HCT116 (cell line): ENCODE measurements at regions not wholly inside any gene's neighbourhood (a gene's known extent, or its start where the extent isn't known, plus 50 kb on each side); places are given as distances from the start of the nearest gene placed in this dataset.

Experiments used
- ATAC-seq: fragments of 200-7000 bp; cut with Tn5 transposase; 2 replicates; pipeline ENCODE4 v1.9.1; 2020; ENCODE audit warnings: mild to moderate bottlenecking, moderate library complexity
- BruUV-seq: library from RNA; stranded (reverse); fragments of 400-500 nt; replicated peaks from 2 replicates; lab custom pipeline; 2021; lab: Mats Ljungman, UMichigan
- CTCF ChIA-PET: fragments of 300-600 bp; sonication (Branson Sonifier 250); formaldehyde crosslinking; loops from one replicate; lab custom pipeline; 2021; ENCODE audit warnings: antibody characterized with exemption; lab: Charles Lee
- POLR2A ChIA-PET: fragments of 300-600, 350-600 bp; sonication (Branson Sonifier 250); formaldehyde crosslinking; loops from one replicate; lab custom pipeline; 2021; ENCODE audit warnings: antibody characterized with exemption; lab: Charles Lee
- RAD21 ChIA-PET, 2 experiments: fragments of 300-600 bp; sonication (Branson Sonifier 250); formaldehyde crosslinking; loops; one replicate each; lab custom pipeline; 2023; ENCODE audit warnings: low total read pairs in 2 of 2; ENCODE audit not compliant: uncharacterized antibody in 2 of 2, unreplicated experiment in 2 of 2, low non-redundant PET in 1 of 2; lab: Charles Lee
- DNase-seq: peaks from one replicate; pipeline ENCODE4 v3.0.0-alpha.2; 2010; ENCODE audit warnings: low read depth, low spot score
- H2AFZ ChIP-seq: fragments of 200-600 bp; shearing (Covaris generic), sonication (generic); 2 replicates; pipeline ENCODE4 v1.6.1; 2017; ENCODE audit warnings: low read depth, mixed run types, mixed read lengths, antibody characterized with exemption, low read length; ENCODE audit not compliant: poor library complexity, severe bottlenecking
- H3K27ac ChIP-seq: 2 replicates; pipeline ENCODE4 v1.5.1; 2012; ENCODE audit warnings: low read depth, low read length
- H3K27me3 ChIP-seq: fragments of 200-600 bp; sonication (generic); 2 replicates; pipeline ENCODE4 v1.6.1; 2016; ENCODE audit warnings: mixed run types, low read length, mixed read lengths; ENCODE audit not compliant: insufficient read depth
- H3K36me3 ChIP-seq, 2 experiments: fragments of 200-500 bp in 1 of 2; fragments of 200-600 bp in 1 of 2; sonication (Bioruptor generic) in 1 of 2; sonication (generic) in 1 of 2; 2 replicates each; pipeline versions ENCODE4 v1.5.1 to v1.6.1; 2014 to 2016; ENCODE audit warnings: low read length in 2 of 2, inconsistent platforms in 1 of 2, mixed read lengths in 1 of 2, mixed run types in 1 of 2; ENCODE audit not compliant: insufficient read depth in 2 of 2, control insufficient read depth in 1 of 2
- H3K4me1 ChIP-seq, 2 experiments: fragments of 200-600 bp in 1 of 2; sonication (generic) in 1 of 2; 2 replicates each; pipeline versions ENCODE4 v1.5.1 to v1.6.1; 2012 to 2017; ENCODE audit warnings: low read length in 2 of 2, inconsistent platforms in 1 of 2, mild to moderate bottlenecking in 1 of 2, mixed read lengths in 1 of 2, mixed run types in 1 of 2, moderate library complexity in 1 of 2; ENCODE audit not compliant: insufficient read depth in 2 of 2, control insufficient read depth in 1 of 2
- H3K4me2 ChIP-seq: fragments of 200-600 bp; sonication (generic); 2 replicates; pipeline ENCODE4 v1.6.1; 2017; ENCODE audit warnings: mixed run types, low read length, mixed read lengths
- H3K4me3 ChIP-seq, 2 experiments: fragments of 200-600 bp in 1 of 2; sonication (generic) in 1 of 2; replicated peaks in 1 of 2; 2 replicates each; pipeline ENCODE4 v1.5.1; 2011 to 2016; ENCODE audit warnings: low read length in 2 of 2, control low read depth in 1 of 2, low read depth in 1 of 2, mild to moderate bottlenecking in 1 of 2, mixed read lengths in 1 of 2, mixed run types in 1 of 2
- H3K79me2 ChIP-seq: fragments of 200-600 bp; sonication (generic); 2 replicates; pipeline ENCODE4 v1.6.1; 2017; ENCODE audit warnings: mild to moderate bottlenecking, mixed run types, low read length, moderate library complexity, mixed read lengths; ENCODE audit not compliant: insufficient read depth
- H3K9ac ChIP-seq: fragments of 200-600 bp; sonication (generic); 2 replicates; pipeline ENCODE4 v1.6.1; 2016; ENCODE audit warnings: low read length, mixed read lengths
- H3K9me2 ChIP-seq: fragments of 200-600 bp; sonication (generic), shearing (Covaris generic); 2 replicates; pipeline ENCODE4 v1.6.1; 2017; ENCODE audit warnings: mixed run types, mild to moderate bottlenecking, moderate library complexity; ENCODE audit not compliant: insufficient read depth
- H3K9me3 ChIP-seq, 2 experiments: fragments of 200-500 bp in 1 of 2; fragments of 200-600 bp in 1 of 2; sonication (Bioruptor generic) in 1 of 2; sonication (generic) in 1 of 2; 2 replicates each; pipeline ENCODE4 v1.6.1; 2014 to 2017; ENCODE audit warnings: low read length in 2 of 2, mixed read lengths in 2 of 2, inconsistent platforms in 1 of 2, low read depth in 1 of 2, mild to moderate bottlenecking in 1 of 2, mixed run types in 1 of 2, moderate library complexity in 1 of 2; ENCODE audit not compliant: control insufficient read depth in 1 of 2, insufficient read depth in 1 of 2
- H4K20me1 ChIP-seq: fragments of 200-600 bp; sonication (generic), shearing (Covaris generic); 2 replicates; pipeline ENCODE4 v1.6.1; 2017; ENCODE audit warnings: mixed run types, mild to moderate bottlenecking, moderate library complexity; ENCODE audit not compliant: insufficient read depth
- CBX3 ChIP-seq: IDR thresholded peaks from 2 replicates; pipeline ENCODE4 v1.6.1; 2012; ENCODE audit warnings: low read depth
- CEBPB ChIP-seq: IDR thresholded peaks from 2 replicates; pipeline ENCODE4 v1.6.1; 2012; ENCODE audit warnings: low read depth
- EGR1 ChIP-seq: IDR thresholded peaks from 2 replicates; pipeline ENCODE4 v1.6.1; 2012; ENCODE audit warnings: low read depth
- ELF1 ChIP-seq: IDR thresholded peaks from 2 replicates; pipeline ENCODE4 v1.6.1; 2012; ENCODE audit warnings: low read depth, borderline replicate concordance
- EZH2 ChIP-seq: fragments of 200-600 bp; sonication (generic); IDR thresholded peaks from 2 replicates; pipeline ENCODE4 v1.6.1; 2017; ENCODE audit warnings: antibody characterized with exemption, mixed run types
- EZH2phosphoT487 ChIP-seq: fragments of 200-600 bp; IDR thresholded peaks from 2 replicates; pipeline ENCODE4 v1.6.1; 2018; ENCODE audit warnings: antibody characterized with exemption, borderline replicate concordance
- FOSL1 ChIP-seq: IDR thresholded peaks from 2 replicates; pipeline ENCODE4 v1.6.1; 2012; ENCODE audit warnings: low read depth
- POLR2AphosphoS5 ChIP-seq: IDR thresholded peaks from 2 replicates; pipeline ENCODE4 v1.6.1; 2011; ENCODE audit warnings: mild to moderate bottlenecking, low read depth, low read length, moderate library complexity
- RAD21 ChIP-seq: IDR thresholded peaks from 2 replicates; pipeline ENCODE4 v1.6.1; 2012; ENCODE audit warnings: low read depth, mild to moderate bottlenecking
- SIN3A ChIP-seq: IDR thresholded peaks from 2 replicates; pipeline ENCODE4 v1.6.1; 2012; ENCODE audit warnings: low read depth
- SP1 ChIP-seq: IDR thresholded peaks from 2 replicates; pipeline ENCODE4 v1.6.1; 2012; ENCODE audit warnings: low read depth
- SRF ChIP-seq: IDR thresholded peaks from 2 replicates; pipeline ENCODE4 v1.6.1; 2012; ENCODE audit warnings: low read depth
- YY1 ChIP-seq: IDR thresholded peaks from 2 replicates; pipeline ENCODE4 v1.6.1; 2011; ENCODE audit warnings: low read length, low read depth, moderate library complexity, mild to moderate bottlenecking; ENCODE audit not compliant: insufficient replicate concordance; ENCODE audit errors: extremely low read depth
- ZFX ChIP-seq: fragments of 450-650 bp; IDR thresholded peaks from 2 replicates; pipeline ENCODE4 v1.6.1; 2017
- ZNF274 ChIP-seq: fragments of 200-500 bp; sonication (Bioruptor generic); IDR thresholded peaks from 2 replicates; pipeline ENCODE4 v1.6.1; 2014; ENCODE audit warnings: mild to moderate bottlenecking, low read depth, low read length, inconsistent platforms
- intact Hi-C: fragments of 100-400 bp; cut with micrococcal nuclease; formaldehyde crosslinking; loops from 2 replicates; pipeline ENCODE4 v1.10.0; 2022
- TF ChIP-seq, protein P1 (sequence below): IDR thresholded peaks from 2 replicates; pipeline ENCODE4 v1.6.1; 2012
- TF ChIP-seq, protein P2 (sequence below): IDR thresholded peaks from 2 replicates; pipeline ENCODE4 v1.6.1; 2012
- TF ChIP-seq, protein P3 (sequence below): IDR thresholded peaks from 2 replicates; pipeline ENCODE4 v1.6.1; 2012; ENCODE audit warnings: low read depth
- TF ChIP-seq, protein P4 (sequence below), 3 experiments: fragments of 200-600 bp in 1 of 3; sonication (generic) in 1 of 3; IDR thresholded peaks in 2 of 3; conservative IDR thresholded peaks in 1 of 3; 2 replicates each; pipeline ENCODE4 v1.5.1; 2012 to 2017; ENCODE audit warnings: low read depth in 2 of 3, low read length in 2 of 3, antibody characterized with exemption in 1 of 3, borderline replicate concordance in 1 of 3, control low read depth in 1 of 3, mild to moderate bottlenecking in 1 of 3, mixed read lengths in 1 of 3, mixed run types in 1 of 3, moderate library complexity in 1 of 3; ENCODE audit not compliant: insufficient read depth in 1 of 3
- TF ChIP-seq, protein P5 (sequence below): IDR thresholded peaks from 2 replicates; pipeline ENCODE4 v1.6.1; 2011; ENCODE audit warnings: mild to moderate bottlenecking, low read length, moderate library complexity; ENCODE audit not compliant: insufficient replicate concordance; ENCODE audit errors: extremely low read depth

DNA sequence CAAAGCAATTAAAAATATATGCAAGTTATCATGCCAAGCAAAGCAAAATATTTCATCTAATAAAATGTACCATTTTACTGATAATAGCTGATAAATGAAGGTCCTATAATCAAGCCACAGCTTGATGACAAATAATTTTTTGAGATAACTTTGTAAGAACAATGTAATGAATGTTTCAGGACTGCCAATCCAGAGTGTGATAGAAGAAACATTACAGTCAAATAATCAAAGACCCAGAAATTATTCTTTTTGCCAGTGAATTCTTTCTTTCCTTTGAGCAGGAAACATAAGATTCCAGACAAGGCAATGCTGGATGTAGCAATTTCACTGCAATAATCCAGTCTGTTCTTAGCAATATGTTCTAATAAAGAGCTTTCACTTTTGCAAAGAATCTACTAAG lies 556.1 kb downstream of the PLOD2 start:
- no peak overlapping the region for H2AFZ ChIP-seq
- TF ChIP-seq SRF: no peak
- TF ChIP-seq RAD21: no peak
- TF ChIP-seq SIN3A: no peak
- TF ChIP-seq POLR2AphosphoS5: no peak
- no peak for TF ChIP-seq EZH2phosphoT487
- TF ChIP-seq EGR1: no peak
- TF ChIP-seq CBX3: no peak
- TF ChIP-seq FOSL1: no peak
- TF ChIP-seq, protein P1, sequence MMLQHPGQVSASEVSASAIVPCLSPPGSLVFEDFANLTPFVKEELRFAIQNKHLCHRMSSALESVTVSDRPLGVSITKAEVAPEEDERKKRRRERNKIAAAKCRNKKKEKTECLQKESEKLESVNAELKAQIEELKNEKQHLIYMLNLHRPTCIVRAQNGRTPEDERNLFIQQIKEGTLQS: no peak
- TF ChIP-seq, protein P2, sequence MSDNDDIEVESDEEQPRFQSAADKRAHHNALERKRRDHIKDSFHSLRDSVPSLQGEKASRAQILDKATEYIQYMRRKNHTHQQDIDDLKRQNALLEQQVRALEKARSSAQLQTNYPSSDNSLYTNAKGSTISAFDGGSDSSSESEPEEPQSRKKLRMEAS: no peak
- TF ChIP-seq, protein P3, sequence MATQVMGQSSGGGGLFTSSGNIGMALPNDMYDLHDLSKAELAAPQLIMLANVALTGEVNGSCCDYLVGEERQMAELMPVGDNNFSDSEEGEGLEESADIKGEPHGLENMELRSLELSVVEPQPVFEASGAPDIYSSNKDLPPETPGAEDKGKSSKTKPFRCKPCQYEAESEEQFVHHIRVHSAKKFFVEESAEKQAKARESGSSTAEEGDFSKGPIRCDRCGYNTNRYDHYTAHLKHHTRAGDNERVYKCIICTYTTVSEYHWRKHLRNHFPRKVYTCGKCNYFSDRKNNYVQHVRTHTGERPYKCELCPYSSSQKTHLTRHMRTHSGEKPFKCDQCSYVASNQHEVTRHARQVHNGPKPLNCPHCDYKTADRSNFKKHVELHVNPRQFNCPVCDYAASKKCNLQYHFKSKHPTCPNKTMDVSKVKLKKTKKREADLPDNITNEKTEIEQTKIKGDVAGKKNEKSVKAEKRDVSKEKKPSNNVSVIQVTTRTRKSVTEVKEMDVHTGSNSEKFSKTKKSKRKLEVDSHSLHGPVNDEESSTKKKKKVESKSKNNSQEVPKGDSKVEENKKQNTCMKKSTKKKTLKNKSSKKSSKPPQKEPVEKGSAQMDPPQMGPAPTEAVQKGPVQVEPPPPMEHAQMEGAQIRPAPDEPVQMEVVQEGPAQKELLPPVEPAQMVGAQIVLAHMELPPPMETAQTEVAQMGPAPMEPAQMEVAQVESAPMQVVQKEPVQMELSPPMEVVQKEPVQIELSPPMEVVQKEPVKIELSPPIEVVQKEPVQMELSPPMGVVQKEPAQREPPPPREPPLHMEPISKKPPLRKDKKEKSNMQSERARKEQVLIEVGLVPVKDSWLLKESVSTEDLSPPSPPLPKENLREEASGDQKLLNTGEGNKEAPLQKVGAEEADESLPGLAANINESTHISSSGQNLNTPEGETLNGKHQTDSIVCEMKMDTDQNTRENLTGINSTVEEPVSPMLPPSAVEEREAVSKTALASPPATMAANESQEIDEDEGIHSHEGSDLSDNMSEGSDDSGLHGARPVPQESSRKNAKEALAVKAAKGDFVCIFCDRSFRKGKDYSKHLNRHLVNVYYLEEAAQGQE: no peak
- no peak for TF ChIP-seq YY1
- no peak for TF ChIP-seq ZNF274
- TF ChIP-seq SP1: no peak
- TF ChIP-seq, protein P4, sequence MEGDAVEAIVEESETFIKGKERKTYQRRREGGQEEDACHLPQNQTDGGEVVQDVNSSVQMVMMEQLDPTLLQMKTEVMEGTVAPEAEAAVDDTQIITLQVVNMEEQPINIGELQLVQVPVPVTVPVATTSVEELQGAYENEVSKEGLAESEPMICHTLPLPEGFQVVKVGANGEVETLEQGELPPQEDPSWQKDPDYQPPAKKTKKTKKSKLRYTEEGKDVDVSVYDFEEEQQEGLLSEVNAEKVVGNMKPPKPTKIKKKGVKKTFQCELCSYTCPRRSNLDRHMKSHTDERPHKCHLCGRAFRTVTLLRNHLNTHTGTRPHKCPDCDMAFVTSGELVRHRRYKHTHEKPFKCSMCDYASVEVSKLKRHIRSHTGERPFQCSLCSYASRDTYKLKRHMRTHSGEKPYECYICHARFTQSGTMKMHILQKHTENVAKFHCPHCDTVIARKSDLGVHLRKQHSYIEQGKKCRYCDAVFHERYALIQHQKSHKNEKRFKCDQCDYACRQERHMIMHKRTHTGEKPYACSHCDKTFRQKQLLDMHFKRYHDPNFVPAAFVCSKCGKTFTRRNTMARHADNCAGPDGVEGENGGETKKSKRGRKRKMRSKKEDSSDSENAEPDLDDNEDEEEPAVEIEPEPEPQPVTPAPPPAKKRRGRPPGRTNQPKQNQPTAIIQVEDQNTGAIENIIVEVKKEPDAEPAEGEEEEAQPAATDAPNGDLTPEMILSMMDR (IDR thresholded peaks at IDR 0.05 in 2 of 3, conservative IDR thresholded peaks at IDR 0.05 in 1 of 3; ENCODE audit: borderline replicate concordance in 1 of 3, insufficient read depth in 1 of 3, low read depth in 2 of 3, low read length in 2 of 3): no peak
- no peak for TF ChIP-seq ELF1
- no peak for TF ChIP-seq CEBPB
- TF ChIP-seq EZH2: no peak
- TF ChIP-seq, protein P5, sequence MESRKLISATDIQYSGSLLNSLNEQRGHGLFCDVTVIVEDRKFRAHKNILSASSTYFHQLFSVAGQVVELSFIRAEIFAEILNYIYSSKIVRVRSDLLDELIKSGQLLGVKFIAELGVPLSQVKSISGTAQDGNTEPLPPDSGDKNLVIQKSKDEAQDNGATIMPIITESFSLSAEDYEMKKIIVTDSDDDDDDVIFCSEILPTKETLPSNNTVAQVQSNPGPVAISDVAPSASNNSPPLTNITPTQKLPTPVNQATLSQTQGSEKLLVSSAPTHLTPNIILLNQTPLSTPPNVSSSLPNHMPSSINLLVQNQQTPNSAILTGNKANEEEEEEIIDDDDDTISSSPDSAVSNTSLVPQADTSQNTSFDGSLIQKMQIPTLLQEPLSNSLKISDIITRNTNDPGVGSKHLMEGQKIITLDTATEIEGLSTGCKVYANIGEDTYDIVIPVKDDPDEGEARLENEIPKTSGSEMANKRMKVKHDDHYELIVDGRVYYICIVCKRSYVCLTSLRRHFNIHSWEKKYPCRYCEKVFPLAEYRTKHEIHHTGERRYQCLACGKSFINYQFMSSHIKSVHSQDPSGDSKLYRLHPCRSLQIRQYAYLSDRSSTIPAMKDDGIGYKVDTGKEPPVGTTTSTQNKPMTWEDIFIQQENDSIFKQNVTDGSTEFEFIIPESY: no peak
- TF ChIP-seq ZFX: no peak
- H3K4me2 ChIP-seq: no peak overlapping the region
- H3K36me3 ChIP-seq: no peaks in the 10 kb centered on the region
- H3K79me2 ChIP-seq: no peaks in the 10 kb centered on the region
- ATAC-seq: no peak
- ChIA-PET POLR2A (no interaction called here), CTCF (no interaction called here), RAD21 (no interaction called here)
- H3K9me3 ChIP-seq: no peaks in the 10 kb centered on the region
- intact Hi-C loops: no loop called here
- no peak overlapping the region for H3K9ac ChIP-seq
- DNase-seq: no peak
- no peak overlapping the region for H3K27ac ChIP-seq
- H3K4me1 ChIP-seq: no peaks in the 10 kb centered on the region
- no peaks in the 10 kb centered on the region for H3K9me2 ChIP-seq
- H4K20me1 ChIP-seq: no peaks in the 10 kb centered on the region
- no peak overlapping the region for H3K4me3 ChIP-seq
- BruUV-seq: no TSS peak
- H3K27me3 ChIP-seq: no peaks in the 10 kb centered on the region
